T-helper 2 cell treated with Interferon-gamma antibody and Interleukin-4, amounts not matched to agents 100 ng/mL and 5 ng/mL, for 36 hours (primary cell): ENCODE measurements at regions not wholly inside any gene's neighbourhood (a gene's known extent, or its start where the extent isn't known, plus 50 kb on each side); places are given as distances from the start of the nearest gene placed in this dataset.

Experiments
- intact Hi-C: fragments of 100-400 bp; cut with micrococcal nuclease; formaldehyde crosslinking; loops from one replicate; pipeline ENCODE4 v1.15.1; 2023

- intact Hi-C loops = no loop called here
These were observed 538.6 kb upstream of the JARID2 start for GRCh38 chr6:14707276-14707675.

GRCh38 chr6:14707971-14708465, 537.9 kb upstream of the JARID2 start:
- intact Hi-C loops = no loop called here

GRCh38 chr6:14709066-14709670, 536.7 kb upstream of the JARID2 start:
- intact Hi-C loops = no loop called here

GRCh38 chr6:14709900-14710299, 536.0 kb upstream of the JARID2 start:
- intact Hi-C loops = loop anchor here (2.0 to 10.0 kb wide), 3 partner anchors 37 to 499 kb away; no protein-coding TSS in a partner anchor

GRCh38 chr6:14710421-14710820, 535.4 kb upstream of the JARID2 start:
- intact Hi-C loops = loop anchor here (2.0 to 10.0 kb wide), 3 partner anchors 37 to 500 kb away; no protein-coding TSS in a partner anchor

- intact Hi-C loops = loop anchor here (2.0 to 10.0 kb wide), 3 partner anchors 36 to 500 kb away; no protein-coding TSS in a partner anchor
These were observed 534.7 kb upstream of the JARID2 start for GRCh38 chr6:14711056-14711703.

- intact Hi-C loops = loop anchor here (2.0 to 10.0 kb wide), 3 partner anchors 35 to 501 kb away; no protein-coding TSS in a partner anchor
These were observed 534.0 kb upstream of the JARID2 start for GRCh38 chr6:14711704-14712379.

- intact Hi-C loops = loop anchor here (5.0 to 10.0 kb wide), 2 partner anchors 34 to 338 kb away; no protein-coding TSS in a partner anchor
These were observed 532.6 kb upstream of the JARID2 start for GRCh38 chr6:14713008-14713960.

- intact Hi-C loops = loop anchor here (5.0 to 10.0 kb wide), 2 partner anchors 33 to 339 kb away; no protein-coding TSS in a partner anchor
These were observed 531.8 kb upstream of the JARID2 start for GRCh38 chr6:14713966-14714631.

- intact Hi-C loops = loop anchor here (10.0 kb wide), 1 partner anchor 340 kb away; no protein-coding TSS in a partner anchor
These were observed 530.8 kb upstream of the JARID2 start for GRCh38 chr6:14715076-14715475.

GRCh38 chr6:14716499-14717146, 529.2 kb upstream of the JARID2 start:
- intact Hi-C loops = loop anchor here (2.0 to 10.0 kb wide), 2 partner anchors 18 to 342 kb away; no protein-coding TSS in a partner anchor

- intact Hi-C loops = loop anchor here (2.0 to 10.0 kb wide), 2 partner anchors 17 to 343 kb away; no protein-coding TSS in a partner anchor
These were observed 528.6 kb upstream of the JARID2 start for GRCh38 chr6:14717307-14717706.

GRCh38 chr6:14718861-14719260, 527.0 kb upstream of the JARID2 start:
- intact Hi-C loops = loop anchor here (10.0 kb wide), 1 partner anchor 344 kb away; no protein-coding TSS in a partner anchor

GRCh38 chr6:14719270-14719669, 526.6 kb upstream of the JARID2 start:
- intact Hi-C loops = loop anchor here (10.0 kb wide), 1 partner anchor 344 kb away; no protein-coding TSS in a partner anchor

GRCh38 chr6:14720411-14721102, 525.3 kb upstream of the JARID2 start:
- intact Hi-C loops = no loop called here

- intact Hi-C loops = no loop called here
These were observed 524.6 kb upstream of the JARID2 start for GRCh38 chr6:14721103-14721758.

GRCh38 chr6:14722001-14722562, 523.8 kb upstream of the JARID2 start:
- intact Hi-C loops = no loop called here

GRCh38 chr6:14722704-14723103, 523.2 kb upstream of the JARID2 start:
- intact Hi-C loops = no loop called here
